ENCODE measurements at regions not wholly inside any gene's neighbourhood (a gene's known extent, or its start where the extent isn't known, plus 50 kb on each side); places are given as distances from the start of the nearest gene placed in this dataset.
"Not testable (repeated sequence)": the region's sequence is repeated elsewhere in the genome, so short reads cannot be mapped to it uniquely, and the experiment has no call there.

GRCh38 chr1:243074224-243074623, 180.9 kb downstream of the CEP170 start:
- DNase-seq, result not testable (repeated sequence)

GRCh38 chr1:243067056-243067455, 188.0 kb downstream of the CEP170 start:
- DNase-seq, result not testable (repeated sequence)

GRCh38 chr1:243061965-243062364, 193.1 kb downstream of the CEP170 start:
- not testable (repeated sequence) for DNase-seq

GRCh38 chr1:243055510-243055909, 199.6 kb downstream of the CEP170 start:
- not testable (repeated sequence) for DNase-seq

- not testable (repeated sequence) for DNase-seq
Measured at GRCh38 chr1:243055091-243055490, 200.0 kb downstream of the CEP170 start.

- not testable (repeated sequence) for DNase-seq
Measured at GRCh38 chr1:243054681-243055080, 200.4 kb downstream of the CEP170 start.

- DNase-seq, result not testable (repeated sequence)
Measured at GRCh38 chr1:243053048-243053447, 202.0 kb downstream of the CEP170 start.

- DNase-seq, result not testable (repeated sequence)
Measured at GRCh38 chr1:243050613-243051012, 204.5 kb downstream of the CEP170 start.

GRCh38 chr1:243049716-243050115, 205.4 kb downstream of the CEP170 start:
- DNase-seq, result not testable (repeated sequence)

- DNase-seq, result not testable (repeated sequence)
Measured at GRCh38 chr1:243021365-243021764, 233.7 kb downstream of the CEP170 start.

GRCh38 chr1:243019030-243019635, 235.9 kb downstream of the CEP170 start:
- DNase-seq, result not testable (repeated sequence)

GRCh38 chr1:243010719-243011118, 244.4 kb downstream of the CEP170 start:
- DNase-seq, result not testable (repeated sequence)

GRCh38 chr1:243001003-243001402, 254.1 kb downstream of the CEP170 start:
- not testable (repeated sequence) for DNase-seq

- DNase-seq, result not testable (repeated sequence)
Measured at GRCh38 chr1:242992776-242993175, 262.3 kb downstream of the CEP170 start.

GRCh38 chr1:242985096-242985495, 270.0 kb downstream of the CEP170 start:
- DNase-seq, result not testable (repeated sequence)

GRCh38 chr1:242973341-242973740, 281.7 kb downstream of the CEP170 start:
- not testable (repeated sequence) for DNase-seq

- no peak for DNase-seq
Measured at GRCh38 chr1:242966892-242967291, 288.2 kb downstream of the CEP170 start.

GRCh38 chr1:242959397-242959796, 295.7 kb downstream of the CEP170 start:
- not testable (repeated sequence) for DNase-seq

- DNase-seq, result not testable (repeated sequence)
Measured at GRCh38 chr1:242954945-242955344, 300.1 kb downstream of the CEP170 start.

- DNase-seq, result no peak
Measured at GRCh38 chr1:242946206-242946605, 308.9 kb downstream of the CEP170 start.

GRCh38 chr1:242936725-242937124, 318.4 kb downstream of the CEP170 start:
- DNase-seq, result not testable (repeated sequence)

- DNase-seq, result not testable (repeated sequence)
Measured at GRCh38 chr1:242924717-242925116, 330.4 kb downstream of the CEP170 start.

- DNase-seq, result not testable (repeated sequence)
Measured at GRCh38 chr1:242923603-242924002, 331.5 kb downstream of the CEP170 start.

- not testable (repeated sequence) for DNase-seq
Measured at GRCh38 chr1:242914729-242915128, 340.4 kb downstream of the CEP170 start.

- DNase-seq, result not testable (repeated sequence)
Measured at GRCh38 chr1:242912855-242913254, 342.2 kb downstream of the CEP170 start.
